ENCODE measurements at regions not wholly inside any gene's neighbourhood (a gene's known extent, or its start where the extent isn't known, plus 50 kb on each side); places are given as distances from the start of the nearest gene placed in this dataset.

- no peak for DNase-seq (ENCODE audit: low read depth in 2 of 2)
Observed at GRCh38 chr1:194175251-194175650, 988.8 kb upstream of the B3GALT2 start.

- no peak for DNase-seq (ENCODE audit: low read depth in 2 of 2)
Observed at GRCh38 chr1:194174528-194174927, 988.1 kb upstream of the B3GALT2 start.

- DNase-seq (ENCODE audit: low read depth in 2 of 2) = no peak
Observed at GRCh38 chr1:194171596-194171995, 985.2 kb upstream of the B3GALT2 start.

- no peak for DNase-seq (ENCODE audit: low read depth in 2 of 2)
Observed at GRCh38 chr1:194167956-194168640, 981.7 kb upstream of the B3GALT2 start.

- no peak for DNase-seq (ENCODE audit: low read depth in 2 of 2)
Observed at GRCh38 chr1:194164755-194165154, 978.3 kb upstream of the B3GALT2 start.

GRCh38 chr1:194161591-194161990 lies 975.2 kb upstream of the B3GALT2 start:
- no peak for DNase-seq (ENCODE audit: low read depth in 2 of 2)

GRCh38 chr1:194159941-194160340 lies 973.5 kb upstream of the B3GALT2 start:
- DNase-seq (ENCODE audit: low read depth in 2 of 2) = no peak

GRCh38 chr1:194155962-194156361 lies 969.5 kb upstream of the B3GALT2 start:
- no peak for DNase-seq (ENCODE audit: low read depth in 2 of 2)

GRCh38 chr1:194151056-194151455 lies 964.6 kb upstream of the B3GALT2 start:
- no peak for DNase-seq (ENCODE audit: low read depth in 2 of 2)

GRCh38 chr1:194150242-194150641 lies 963.8 kb upstream of the B3GALT2 start:
- DNase-seq (ENCODE audit: low read depth in 2 of 2) = no peak

- DNase-seq (ENCODE audit: low read depth in 2 of 2) = no peak
Observed at GRCh38 chr1:194133152-194133551, 946.7 kb upstream of the B3GALT2 start.

- no peak for DNase-seq (ENCODE audit: low read depth in 2 of 2)
Observed at GRCh38 chr1:194118086-194118485, 931.7 kb upstream of the B3GALT2 start.

- DNase-seq (ENCODE audit: low read depth in 2 of 2) = no peak
Observed at GRCh38 chr1:194117582-194117981, 931.2 kb upstream of the B3GALT2 start.

- no peak for DNase-seq (ENCODE audit: low read depth in 2 of 2)
Observed at GRCh38 chr1:194114288-194114687, 927.9 kb upstream of the B3GALT2 start.

- DNase-seq (ENCODE audit: low read depth in 2 of 2) = no peak
Observed at GRCh38 chr1:194105381-194105780, 919.0 kb upstream of the B3GALT2 start.

GRCh38 chr1:194104247-194104844 lies 917.9 kb upstream of the B3GALT2 start:
- no peak for DNase-seq (ENCODE audit: low read depth in 2 of 2)

- DNase-seq (ENCODE audit: low read depth in 2 of 2) = no peak
Observed at GRCh38 chr1:194103516-194104246, 917.3 kb upstream of the B3GALT2 start.

GRCh38 chr1:194103101-194103500 lies 916.7 kb upstream of the B3GALT2 start:
- DNase-seq (ENCODE audit: low read depth in 2 of 2) = no peak

GRCh38 chr1:194102607-194103006 lies 916.2 kb upstream of the B3GALT2 start:
- DNase-seq (ENCODE audit: low read depth in 2 of 2) = no peak

- DNase-seq (ENCODE audit: low read depth in 2 of 2) = no peak
Observed at GRCh38 chr1:194084755-194085154, 898.3 kb upstream of the B3GALT2 start.

GRCh38 chr1:194081444-194081843 lies 895.0 kb upstream of the B3GALT2 start:
- DNase-seq (ENCODE audit: low read depth in 2 of 2) = peak in 1 of 2 donors; percentile 30

- DNase-seq (ENCODE audit: low read depth in 2 of 2) = no peak
Observed at GRCh38 chr1:194080826-194081225, 894.4 kb upstream of the B3GALT2 start.

GRCh38 chr1:194078765-194079164 lies 892.4 kb upstream of the B3GALT2 start:
- no peak for DNase-seq (ENCODE audit: low read depth in 2 of 2)
